Gastrocnemius medialis (tissue), 4 donors: ENCODE measurements at regions not wholly inside any gene's neighbourhood (a gene's known extent, or its start where the extent isn't known, plus 50 kb on each side); places are given as distances from the start of the nearest gene placed in this dataset.

Experiments used
- POLR2A ChIP-seq, 2 donors: fragments of 450-650 bp; IDR thresholded peaks; one replicate each; pipeline ENCODE4 v1.6.1; 2017; ENCODE audit warnings: antibody characterized with exemption in 2 of 2, mild to moderate bottlenecking in 2 of 2, moderate library complexity in 2 of 2
- TF ChIP-seq, protein P1 (sequence below), 5 experiments: fragments of 450-650 bp in 3 of 5; fragments of 200-600 bp in 2 of 5; sonication (generic) in 2 of 5; IDR thresholded peaks in 4 of 5; conservative IDR thresholded peaks in 1 of 5; 1 replicate in 4 of 5; 2 replicates in 1 of 5; pipeline ENCODE4 v1.5.1; 2016 to 2019; ENCODE audit warnings: antibody characterized with exemption in 5 of 5, mild to moderate bottlenecking in 3 of 5, moderate library complexity in 3 of 5

DNA sequence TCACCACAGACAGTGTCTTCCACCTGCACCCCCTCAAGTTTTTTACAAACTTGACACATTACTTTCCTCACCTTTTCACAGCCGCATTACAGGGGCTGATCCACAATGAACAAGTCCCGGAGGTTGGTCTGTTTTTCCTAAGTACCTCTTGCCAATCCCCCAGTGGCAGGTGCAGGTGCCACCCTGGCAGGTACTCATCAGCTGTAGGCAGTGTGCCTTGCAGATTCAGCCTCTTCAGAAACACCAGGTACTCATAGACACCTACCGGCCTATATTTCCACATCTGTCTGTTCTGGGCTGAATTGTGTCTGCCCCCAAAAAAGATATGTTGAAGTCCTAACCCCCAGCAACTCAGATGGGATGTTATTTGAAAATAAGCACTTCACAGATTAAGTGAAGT is 81.4 kb upstream of the CNIH3 start:
- TF ChIP-seq, protein P1, sequence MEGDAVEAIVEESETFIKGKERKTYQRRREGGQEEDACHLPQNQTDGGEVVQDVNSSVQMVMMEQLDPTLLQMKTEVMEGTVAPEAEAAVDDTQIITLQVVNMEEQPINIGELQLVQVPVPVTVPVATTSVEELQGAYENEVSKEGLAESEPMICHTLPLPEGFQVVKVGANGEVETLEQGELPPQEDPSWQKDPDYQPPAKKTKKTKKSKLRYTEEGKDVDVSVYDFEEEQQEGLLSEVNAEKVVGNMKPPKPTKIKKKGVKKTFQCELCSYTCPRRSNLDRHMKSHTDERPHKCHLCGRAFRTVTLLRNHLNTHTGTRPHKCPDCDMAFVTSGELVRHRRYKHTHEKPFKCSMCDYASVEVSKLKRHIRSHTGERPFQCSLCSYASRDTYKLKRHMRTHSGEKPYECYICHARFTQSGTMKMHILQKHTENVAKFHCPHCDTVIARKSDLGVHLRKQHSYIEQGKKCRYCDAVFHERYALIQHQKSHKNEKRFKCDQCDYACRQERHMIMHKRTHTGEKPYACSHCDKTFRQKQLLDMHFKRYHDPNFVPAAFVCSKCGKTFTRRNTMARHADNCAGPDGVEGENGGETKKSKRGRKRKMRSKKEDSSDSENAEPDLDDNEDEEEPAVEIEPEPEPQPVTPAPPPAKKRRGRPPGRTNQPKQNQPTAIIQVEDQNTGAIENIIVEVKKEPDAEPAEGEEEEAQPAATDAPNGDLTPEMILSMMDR (IDR thresholded peaks at IDR 0.05 in 4 of 5, conservative IDR thresholded peaks at IDR 0.05 in 1 of 5): no peak
- TF ChIP-seq POLR2A (IDR thresholded peaks at IDR 0.05): no peak
